ENCODE measurements at regions not wholly inside any gene's neighbourhood (a gene's known extent, or its start where the extent isn't known, plus 50 kb on each side); places are given as distances from the start of the nearest gene placed in this dataset.

GRCh38 chr10:118537623-118538022 is 57.8 kb downstream of the PRLHR start:
- peaks cover 0 to 17% (median 6%) of the 10 kb centered on the region in 9 donors for H3K27me3 ChIP-seq
- TF ChIP-seq, protein P1, sequence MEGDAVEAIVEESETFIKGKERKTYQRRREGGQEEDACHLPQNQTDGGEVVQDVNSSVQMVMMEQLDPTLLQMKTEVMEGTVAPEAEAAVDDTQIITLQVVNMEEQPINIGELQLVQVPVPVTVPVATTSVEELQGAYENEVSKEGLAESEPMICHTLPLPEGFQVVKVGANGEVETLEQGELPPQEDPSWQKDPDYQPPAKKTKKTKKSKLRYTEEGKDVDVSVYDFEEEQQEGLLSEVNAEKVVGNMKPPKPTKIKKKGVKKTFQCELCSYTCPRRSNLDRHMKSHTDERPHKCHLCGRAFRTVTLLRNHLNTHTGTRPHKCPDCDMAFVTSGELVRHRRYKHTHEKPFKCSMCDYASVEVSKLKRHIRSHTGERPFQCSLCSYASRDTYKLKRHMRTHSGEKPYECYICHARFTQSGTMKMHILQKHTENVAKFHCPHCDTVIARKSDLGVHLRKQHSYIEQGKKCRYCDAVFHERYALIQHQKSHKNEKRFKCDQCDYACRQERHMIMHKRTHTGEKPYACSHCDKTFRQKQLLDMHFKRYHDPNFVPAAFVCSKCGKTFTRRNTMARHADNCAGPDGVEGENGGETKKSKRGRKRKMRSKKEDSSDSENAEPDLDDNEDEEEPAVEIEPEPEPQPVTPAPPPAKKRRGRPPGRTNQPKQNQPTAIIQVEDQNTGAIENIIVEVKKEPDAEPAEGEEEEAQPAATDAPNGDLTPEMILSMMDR (IDR thresholded peaks at IDR 0.05): no peak
- TF ChIP-seq POLR2A (IDR thresholded peaks at IDR 0.05): no peak
- ATAC-seq (no peak), DNase-seq (no peak)
- H3K4me3 ChIP-seq: no peak overlapping the region
- no peaks in the 10 kb centered on the region for H3K36me3 ChIP-seq
- H3K27ac ChIP-seq: no peak overlapping the region
- H3K4me1 ChIP-seq: no peaks in the 10 kb centered on the region
- peaks cover 0 to 5% (median 0%) of the 10 kb centered on the region in 12 donors for H3K9me3 ChIP-seq
- WGBS, 4 donors: 63 to 69% (median 66%) methylated on average over 1 of the region's 1 CpG
- intact Hi-C loops (cut with DNase I): no loop called here

DNA sequence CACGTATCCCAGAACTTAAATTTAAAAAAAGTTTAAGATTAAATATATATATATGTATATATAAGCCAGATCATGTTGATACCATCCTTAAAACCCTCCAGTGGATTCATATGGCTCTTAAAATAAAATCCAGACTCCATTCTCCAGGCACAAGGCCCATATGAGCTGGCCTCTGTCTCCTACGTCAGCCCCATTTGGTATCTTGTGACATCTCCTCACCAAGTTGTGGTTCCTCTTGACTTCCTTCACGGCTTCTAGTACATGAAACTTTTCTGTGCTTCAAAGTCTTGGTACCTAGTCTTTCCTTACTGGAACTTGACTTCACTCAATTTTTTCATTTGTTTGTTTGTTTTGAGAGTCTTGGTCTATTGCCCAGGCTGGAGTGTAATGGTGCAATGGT is 61.3 kb downstream of the PRLHR start:
- Histone ChIP-seq H3K27ac (no peak overlapping the region), H3K9me3 (peaks cover 0 to 5% (median 0%) of the 10 kb centered on the region in 12 donors), H3K4me3 (no peak overlapping the region), H3K4me1 (no peaks in the 10 kb centered on the region), H3K27me3 (peaks cover 0 to 4% (median 0%) of the 10 kb centered on the region in 9 donors), H3K36me3 (no peaks in the 10 kb centered on the region)
- TF ChIP-seq, protein P1 (IDR thresholded peaks at IDR 0.05): no peak
- TF ChIP-seq POLR2A (IDR thresholded peaks at IDR 0.05): no peak
- WGBS, 4 donors: 81 to 86% (median 82%) methylated on average over 3 of the region's 3 CpGs
- ATAC-seq (no peak), DNase-seq (no peak)
- intact Hi-C loops (cut with DNase I): no loop called here

- no peaks in the 10 kb centered on the region for H3K9me3 ChIP-seq
- intact Hi-C loops (cut with DNase I): no loop called here
- H3K4me3 ChIP-seq: no peak overlapping the region
- TF ChIP-seq POLR2A (IDR thresholded peaks at IDR 0.05): no peak
- TF ChIP-seq, protein P1 (IDR thresholded peaks at IDR 0.05): no peak
- ATAC-seq (peak in 3 of 4 donors; percentile 42 to 74 (median 73)), DNase-seq (peak in 2 of 5 donors; percentile 20 to 62)
- H3K4me1 ChIP-seq: no peaks in the 10 kb centered on the region
- WGBS, 4 donors: 60 to 67% (median 64%) methylated on average over 12 of the region's 12 CpGs
- H3K36me3 ChIP-seq: no peaks in the 10 kb centered on the region
- H3K27me3 ChIP-seq: no peaks in the 10 kb centered on the region
- peak overlapping the region in 1 of 12 donors; percentile 58 for H3K27ac ChIP-seq
These were observed 64.2 kb downstream of the PRLHR start for GRCh38 chr10:118531105-118531852.

DNA sequence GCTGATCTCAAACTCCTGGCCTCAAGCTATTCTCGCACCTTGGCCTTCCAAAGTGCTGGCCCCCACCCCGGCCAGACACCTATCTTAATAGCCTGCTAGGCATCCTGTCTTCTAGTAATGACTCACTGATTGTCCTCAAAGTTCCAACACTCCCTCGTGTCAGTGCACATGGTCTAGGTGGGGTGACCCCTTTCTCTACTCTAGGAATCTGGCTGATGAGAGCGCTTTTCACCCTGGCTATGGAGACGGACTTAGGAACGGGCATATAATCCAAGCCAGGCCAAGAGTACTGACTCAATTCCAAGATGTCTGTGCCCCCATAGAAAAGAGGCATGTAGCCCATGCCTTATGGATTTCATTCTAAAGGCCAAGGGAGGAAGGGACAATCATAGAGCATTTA is 67.0 kb downstream of the PRLHR start:
- DNase-seq: no peak

More for the DNA sequence above, 67.0 kb downstream of the PRLHR start:
- Histone ChIP-seq H3K9me3 (no peaks in the 10 kb centered on the region), H3K27ac (no peak overlapping the region), H3K36me3 (no peaks in the 10 kb centered on the region), H3K4me1 (no peaks in the 10 kb centered on the region), H3K4me3 (no peak overlapping the region), H3K27me3 (peaks cover 0 to 5% (median 0%) of the 10 kb centered on the region in 9 donors)
- no peak for ATAC-seq
- intact Hi-C loops (cut with DNase I): no loop called here
- TF ChIP-seq, protein P1 (IDR thresholded peaks at IDR 0.05): no peak
- TF ChIP-seq POLR2A (IDR thresholded peaks at IDR 0.05): no peak
- WGBS, 4 donors: 81 to 87% (median 81%) methylated on average over 6 of the region's 6 CpGs

Data from heart left ventricle (tissue), 16 donors.